ENCODE measurements at regions not wholly inside any gene's neighbourhood (a gene's known extent, or its start where the extent isn't known, plus 50 kb on each side); places are given as distances from the start of the nearest gene placed in this dataset.
"Not testable (repeated sequence)": the region's sequence is repeated elsewhere in the genome, so short reads cannot be mapped to it uniquely, and the experiment has no call there.

DNA sequence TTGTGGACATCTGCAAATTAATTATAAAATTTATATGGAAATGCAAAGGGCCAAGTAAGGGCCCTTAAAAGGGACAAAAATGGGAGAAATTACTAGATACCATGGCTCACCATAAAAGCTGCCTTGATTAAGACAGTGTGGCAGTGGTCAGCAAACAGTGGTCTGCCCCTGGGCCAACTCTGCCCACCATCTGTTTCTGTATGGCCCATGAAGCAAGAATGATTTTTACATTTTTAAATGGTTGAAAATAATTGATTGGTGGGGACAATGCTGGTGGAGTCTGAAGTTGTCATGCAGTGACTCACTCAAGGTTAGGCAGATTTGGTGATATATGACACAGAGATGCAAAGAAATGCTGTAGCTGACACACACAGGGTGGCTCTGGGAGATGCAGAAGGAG, 295.6 kb downstream of the RTP5 start:
- not testable (repeated sequence) for H3K4me1 ChIP-seq (ENCODE audit: control insufficient read depth in 1 of 2, insufficient read depth in 1 of 2, low read depth in 1 of 2, low read length in 1 of 2); H3K9me3 ChIP-seq; H3K36me3 ChIP-seq; H3K27me3 ChIP-seq; H3K27ac ChIP-seq; H3K4me3 ChIP-seq (ENCODE audit: low read depth in 1 of 2, low read length in 1 of 2)

DNA sequence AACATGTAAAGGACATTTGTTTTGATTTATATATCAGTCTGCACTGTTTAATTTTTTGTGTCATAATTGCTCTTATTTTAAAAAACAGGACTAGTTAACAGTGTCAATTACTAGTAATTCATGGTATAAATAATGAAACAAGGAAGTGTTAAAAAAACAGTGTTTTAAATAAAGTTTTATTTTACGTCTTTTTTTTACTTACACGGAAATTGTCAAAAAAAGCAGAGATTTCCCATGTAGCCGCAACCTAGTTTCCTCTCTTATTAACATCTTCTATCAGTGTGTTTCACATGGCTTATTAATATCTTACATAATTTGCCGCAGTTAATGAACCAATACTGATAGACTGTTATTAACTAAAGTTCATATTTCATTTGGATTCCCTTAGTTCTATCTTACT, 301.8 kb downstream of the RTP5 start:
- not testable (repeated sequence) for H3K36me3 ChIP-seq; H3K4me1 ChIP-seq (ENCODE audit: control insufficient read depth in 1 of 2, insufficient read depth in 1 of 2, low read depth in 1 of 2, low read length in 1 of 2); H3K9me3 ChIP-seq; H3K27me3 ChIP-seq; H3K27ac ChIP-seq; H3K4me3 ChIP-seq (ENCODE audit: low read depth in 1 of 2, low read length in 1 of 2)
